Upper lobe of left lung (tissue), 4 donors: ENCODE measurements at regions not wholly inside any gene's neighbourhood (a gene's known extent, or its start where the extent isn't known, plus 50 kb on each side); places are given as distances from the start of the nearest gene placed in this dataset.

Experiments used
- CTCF ChIP-seq, 6 experiments: fragments of 450-650 bp in 4 of 6; fragments of 200-600 bp in 2 of 6; sonication (generic) in 2 of 6; IDR thresholded peaks; one replicate each; pipeline ENCODE4 v1.5.1; 2016 to 2019; ENCODE audit warnings: antibody characterized with exemption in 6 of 6
- EP300 ChIP-seq, 4 donors: sonication (generic); formaldehyde crosslinking; IDR thresholded peaks; one replicate each; pipeline ENCODE4 v1.5.1; 2017; ENCODE audit warnings: antibody characterized with exemption in 4 of 4, control low read depth in 2 of 4
- POLR2A ChIP-seq, 4 donors: fragments of 450-650 bp; IDR thresholded peaks; one replicate each; pipeline ENCODE4 v1.5.1; 2016 to 2017; ENCODE audit warnings: antibody characterized with exemption in 4 of 4, mild to moderate bottlenecking in 2 of 4
- POLR2AphosphoS5 ChIP-seq, 2 donors: sonication (generic); formaldehyde crosslinking; IDR thresholded peaks; one replicate each; pipeline ENCODE4 v1.5.1; 2017; ENCODE audit warnings: antibody characterized with exemption in 2 of 2

DNA sequence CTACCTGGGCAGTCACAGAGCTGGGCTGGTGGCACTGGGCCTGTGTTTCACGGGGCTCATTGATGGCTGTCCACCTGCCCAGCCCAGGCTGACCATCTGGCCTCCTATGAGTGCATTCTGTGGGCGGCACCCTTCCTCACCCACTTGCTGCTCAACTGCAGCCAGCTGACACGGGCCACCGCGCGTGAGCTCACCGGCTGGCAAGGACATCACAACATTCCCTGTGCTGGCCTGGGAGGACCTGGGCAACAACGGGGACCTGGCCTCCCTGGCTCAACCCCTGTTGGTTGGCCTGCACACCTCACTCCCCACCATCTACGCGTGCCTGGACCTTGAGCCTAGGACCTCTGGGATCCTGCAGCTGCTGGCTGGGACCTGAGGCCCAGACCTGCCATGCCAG lies 98.2 kb upstream of the DTNA start:
- TF ChIP-seq CTCF (IDR thresholded peaks at IDR 0.05) (no peak), POLR2A (IDR thresholded peaks at IDR 0.05) (no peak), EP300 (IDR thresholded peaks at IDR 0.05) (no peak), POLR2AphosphoS5 (IDR thresholded peaks at IDR 0.05) (no peak)
